Vagina (tissue), 2 donors: ENCODE measurements at regions not wholly inside any gene's neighbourhood (a gene's known extent, or its start where the extent isn't known, plus 50 kb on each side); places are given as distances from the start of the nearest gene placed in this dataset.

Experiments used
- DNase-seq, 2 donors: peaks; one replicate each; pipeline ENCODE4 v3.0.0-alpha.2; 2017; ENCODE audit errors: extremely low spot score in 2 of 2
- H3K27ac ChIP-seq: fragments of 200-600 bp; sonication (generic); one replicate; pipeline ENCODE4 v1.5.1; 2019
- H3K27me3 ChIP-seq: fragments of 200-600 bp; sonication (generic); one replicate; pipeline ENCODE4 v1.5.1; 2019
- H3K36me3 ChIP-seq, 2 donors: fragments of 200-600 bp; sonication (generic); one replicate each; pipeline ENCODE4 v1.5.1; 2017 to 2019
- H3K4me1 ChIP-seq: fragments of 200-600 bp; sonication (generic); one replicate; pipeline ENCODE4 v1.5.1; 2019
- H3K4me3 ChIP-seq, 2 donors: fragments of 200-600 bp; sonication (generic); 1 replicate in 1 of 2; 2 replicates in 1 of 2; pipeline ENCODE4 v1.5.1; 2016 to 2019
- H3K9me3 ChIP-seq: fragments of 200-600 bp; sonication (generic); one replicate; pipeline ENCODE4 v1.5.1; 2019
- POLR2A ChIP-seq, 2 donors: fragments of 450-650 bp; IDR thresholded peaks; one replicate each; pipeline ENCODE4 v1.6.1; 2017; ENCODE audit warnings: antibody characterized with exemption in 2 of 2, mild to moderate bottlenecking in 2 of 2, moderate library complexity in 2 of 2
- POLR2AphosphoS5 ChIP-seq, 2 donors: sonication (generic); formaldehyde crosslinking; IDR thresholded peaks; one replicate each; pipeline ENCODE4 v1.9.0; 2017; ENCODE audit warnings: antibody characterized with exemption in 2 of 2, mild to moderate bottlenecking in 2 of 2, low read depth in 1 of 2; ENCODE audit not compliant: insufficient read depth in 1 of 2
- intact Hi-C: fragments of 100-400 bp; cut with DNase I; formaldehyde crosslinking; loops from one replicate; pipeline ENCODE4 v1.15.1; 2023
- TF ChIP-seq, protein P1 (sequence below), 3 experiments: fragments of 450-650 bp in 2 of 3; fragments of 200-600 bp in 1 of 3; sonication (generic) in 1 of 3; IDR thresholded peaks; one replicate each; pipeline ENCODE4 v1.5.1; 2017 to 2019; ENCODE audit warnings: antibody characterized with exemption in 3 of 3, mild to moderate bottlenecking in 2 of 3, moderate library complexity in 2 of 3

GRCh38 chr5:107792940-107793339 lies 122.2 kb upstream of the EFNA5 start:
- intact Hi-C loops, result no loop called here
- Histone ChIP-seq H3K4me3 (no peak overlapping the region), H3K27ac (no peak overlapping the region), H3K36me3 (no peaks in the 10 kb centered on the region), H3K4me1 (no peaks in the 10 kb centered on the region), H3K27me3 (no peaks in the 10 kb centered on the region), H3K9me3 (no peaks in the 10 kb centered on the region)
- TF ChIP-seq, protein P1, sequence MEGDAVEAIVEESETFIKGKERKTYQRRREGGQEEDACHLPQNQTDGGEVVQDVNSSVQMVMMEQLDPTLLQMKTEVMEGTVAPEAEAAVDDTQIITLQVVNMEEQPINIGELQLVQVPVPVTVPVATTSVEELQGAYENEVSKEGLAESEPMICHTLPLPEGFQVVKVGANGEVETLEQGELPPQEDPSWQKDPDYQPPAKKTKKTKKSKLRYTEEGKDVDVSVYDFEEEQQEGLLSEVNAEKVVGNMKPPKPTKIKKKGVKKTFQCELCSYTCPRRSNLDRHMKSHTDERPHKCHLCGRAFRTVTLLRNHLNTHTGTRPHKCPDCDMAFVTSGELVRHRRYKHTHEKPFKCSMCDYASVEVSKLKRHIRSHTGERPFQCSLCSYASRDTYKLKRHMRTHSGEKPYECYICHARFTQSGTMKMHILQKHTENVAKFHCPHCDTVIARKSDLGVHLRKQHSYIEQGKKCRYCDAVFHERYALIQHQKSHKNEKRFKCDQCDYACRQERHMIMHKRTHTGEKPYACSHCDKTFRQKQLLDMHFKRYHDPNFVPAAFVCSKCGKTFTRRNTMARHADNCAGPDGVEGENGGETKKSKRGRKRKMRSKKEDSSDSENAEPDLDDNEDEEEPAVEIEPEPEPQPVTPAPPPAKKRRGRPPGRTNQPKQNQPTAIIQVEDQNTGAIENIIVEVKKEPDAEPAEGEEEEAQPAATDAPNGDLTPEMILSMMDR (IDR thresholded peaks at IDR 0.05), result no peak
- TF ChIP-seq POLR2A (IDR thresholded peaks at IDR 0.05), result no peak
- TF ChIP-seq POLR2AphosphoS5 (IDR thresholded peaks at IDR 0.05; ENCODE audit: insufficient read depth in 1 of 2, low read depth in 1 of 2), result no peak
- DNase-seq, result no peak

GRCh38 chr5:107790671-107791070 lies 119.9 kb upstream of the EFNA5 start:
- DNase-seq, result no peak
- Histone ChIP-seq H3K27me3 (no peaks in the 10 kb centered on the region), H3K27ac (no peak overlapping the region), H3K4me3 (no peak overlapping the region), H3K36me3 (no peaks in the 10 kb centered on the region), H3K4me1 (no peaks in the 10 kb centered on the region), H3K9me3 (no peaks in the 10 kb centered on the region)
- TF ChIP-seq POLR2A (IDR thresholded peaks at IDR 0.05) (no peak), POLR2AphosphoS5 (IDR thresholded peaks at IDR 0.05; ENCODE audit: insufficient read depth in 1 of 2, low read depth in 1 of 2) (no peak)
- TF ChIP-seq, protein P1 (IDR thresholded peaks at IDR 0.05), result no peak
- intact Hi-C loops, result no loop called here

DNA sequence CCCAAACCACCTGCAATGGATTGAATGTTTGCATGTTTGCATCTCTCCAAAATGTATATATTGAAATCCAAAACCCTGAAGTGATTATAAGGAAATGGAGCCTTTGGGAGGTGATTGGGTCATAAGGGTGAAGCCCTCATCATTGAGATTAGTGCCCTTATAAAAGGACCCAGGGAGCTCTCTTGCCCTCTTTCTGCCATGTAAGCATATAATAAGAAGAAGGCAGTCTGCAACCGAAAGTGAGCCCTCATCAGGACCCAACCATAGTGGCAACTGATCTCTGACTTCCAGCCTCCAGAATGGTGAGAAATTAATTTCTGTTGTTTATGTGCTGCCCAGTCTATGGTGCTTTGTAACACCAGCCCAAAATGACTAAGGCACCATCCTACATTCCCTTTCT lies 115.7 kb upstream of the EFNA5 start:
- DNase-seq, result no peak
- peaks cover 2% of the 10 kb centered on the region for H3K9me3 ChIP-seq

DNA sequence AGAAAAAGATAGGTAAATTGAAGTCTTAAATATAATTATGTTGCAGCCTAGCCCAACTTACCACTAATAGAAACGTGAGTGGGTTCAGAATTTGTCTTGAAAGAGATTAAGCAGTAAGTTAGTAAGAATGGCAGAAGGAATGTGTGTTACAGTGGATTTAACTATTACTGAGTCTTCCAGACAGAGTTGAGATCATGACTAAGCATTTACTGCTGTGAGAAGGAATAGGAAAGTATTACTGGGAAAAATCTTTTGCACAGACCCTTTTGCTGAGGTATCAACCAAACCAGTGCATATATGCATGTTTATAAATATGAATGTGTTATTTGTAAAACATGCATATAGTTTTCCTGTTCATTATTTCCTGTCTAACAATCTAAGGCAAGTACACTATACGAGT lies 112.8 kb upstream of the EFNA5 start:
- Histone ChIP-seq H3K4me3 (no peak overlapping the region), H3K9me3 (peaks cover 5% of the 10 kb centered on the region), H3K27ac (no peak overlapping the region), H3K4me1 (no peaks in the 10 kb centered on the region), H3K36me3 (no peaks in the 10 kb centered on the region), H3K27me3 (no peaks in the 10 kb centered on the region)
- TF ChIP-seq POLR2A (IDR thresholded peaks at IDR 0.05), result no peak
- DNase-seq, result no peak
- intact Hi-C loops, result no loop called here

More for the DNA sequence above, 115.7 kb upstream of the EFNA5 start:
- H3K36me3 ChIP-seq, result no peaks in the 10 kb centered on the region
- no peak for TF ChIP-seq POLR2A (IDR thresholded peaks at IDR 0.05)
- TF ChIP-seq, protein P1 (IDR thresholded peaks at IDR 0.05), result no peak
- H3K27me3 ChIP-seq, result no peaks in the 10 kb centered on the region
- H3K4me1 ChIP-seq, result no peaks in the 10 kb centered on the region
- intact Hi-C loops, result no loop called here
- no peak overlapping the region for H3K27ac ChIP-seq
- no peak overlapping the region for H3K4me3 ChIP-seq

DNA sequence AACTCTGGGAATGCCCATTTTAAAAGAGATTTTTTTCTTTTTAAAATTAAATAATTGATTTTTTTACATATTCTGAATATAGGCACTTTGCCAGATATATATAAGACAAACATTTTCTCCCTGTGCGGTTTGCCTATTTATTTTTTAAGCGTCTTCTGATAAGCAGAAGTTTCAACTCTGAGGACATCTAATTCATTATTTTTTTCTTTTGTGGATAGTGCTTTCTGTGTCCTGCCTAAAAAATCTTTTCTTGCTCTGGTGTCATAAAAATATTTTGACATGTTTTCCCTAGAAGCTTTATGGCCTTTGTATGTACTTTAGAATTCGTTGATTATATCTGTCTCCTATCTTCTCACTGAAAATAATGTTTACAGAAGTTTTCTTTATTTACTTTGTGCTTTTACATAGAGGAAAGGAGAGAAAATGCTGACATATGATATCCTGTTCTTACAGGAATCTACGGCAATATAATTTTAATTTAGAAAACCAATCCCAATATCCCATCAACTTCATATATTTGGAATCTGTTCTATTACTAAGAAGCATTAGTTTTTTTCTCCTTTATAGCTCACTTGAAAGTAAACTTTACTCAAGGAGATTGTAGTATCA lies 111.9 kb upstream of the EFNA5 start:
- Histone ChIP-seq H3K36me3 (no peaks in the 10 kb centered on the region), H3K4me1 (no peaks in the 10 kb centered on the region), H3K9me3 (peaks cover 5% of the 10 kb centered on the region), H3K4me3 (no peak overlapping the region), H3K27ac (no peak overlapping the region), H3K27me3 (no peaks in the 10 kb centered on the region)
- TF ChIP-seq, protein P1 (IDR thresholded peaks at IDR 0.05), result no peak
- no peak for TF ChIP-seq POLR2A (IDR thresholded peaks at IDR 0.05)
- intact Hi-C loops, result no loop called here
- DNase-seq, result no peak

- TF ChIP-seq POLR2AphosphoS5 (IDR thresholded peaks at IDR 0.05; ENCODE audit: insufficient read depth in 1 of 2, low read depth in 1 of 2) (no peak), POLR2A (IDR thresholded peaks at IDR 0.05) (no peak)
- TF ChIP-seq, protein P1 (IDR thresholded peaks at IDR 0.05), result no peak
- no peak overlapping the region for H3K4me3 ChIP-seq
- intact Hi-C loops, result no loop called here
- peaks cover 5% of the 10 kb centered on the region for H3K9me3 ChIP-seq
- H3K36me3 ChIP-seq, result no peaks in the 10 kb centered on the region
- DNase-seq, result no peak
- no peak overlapping the region for H3K27ac ChIP-seq
- H3K4me1 ChIP-seq, result no peaks in the 10 kb centered on the region
- H3K27me3 ChIP-seq, result no peaks in the 10 kb centered on the region
These were observed 110.7 kb upstream of the EFNA5 start for GRCh38 chr5:107781451-107781850.
